ENCODE measurements at regions not wholly inside any gene's neighbourhood (a gene's known extent, or its start where the extent isn't known, plus 50 kb on each side); places are given as distances from the start of the nearest gene placed in this dataset.

DNA sequence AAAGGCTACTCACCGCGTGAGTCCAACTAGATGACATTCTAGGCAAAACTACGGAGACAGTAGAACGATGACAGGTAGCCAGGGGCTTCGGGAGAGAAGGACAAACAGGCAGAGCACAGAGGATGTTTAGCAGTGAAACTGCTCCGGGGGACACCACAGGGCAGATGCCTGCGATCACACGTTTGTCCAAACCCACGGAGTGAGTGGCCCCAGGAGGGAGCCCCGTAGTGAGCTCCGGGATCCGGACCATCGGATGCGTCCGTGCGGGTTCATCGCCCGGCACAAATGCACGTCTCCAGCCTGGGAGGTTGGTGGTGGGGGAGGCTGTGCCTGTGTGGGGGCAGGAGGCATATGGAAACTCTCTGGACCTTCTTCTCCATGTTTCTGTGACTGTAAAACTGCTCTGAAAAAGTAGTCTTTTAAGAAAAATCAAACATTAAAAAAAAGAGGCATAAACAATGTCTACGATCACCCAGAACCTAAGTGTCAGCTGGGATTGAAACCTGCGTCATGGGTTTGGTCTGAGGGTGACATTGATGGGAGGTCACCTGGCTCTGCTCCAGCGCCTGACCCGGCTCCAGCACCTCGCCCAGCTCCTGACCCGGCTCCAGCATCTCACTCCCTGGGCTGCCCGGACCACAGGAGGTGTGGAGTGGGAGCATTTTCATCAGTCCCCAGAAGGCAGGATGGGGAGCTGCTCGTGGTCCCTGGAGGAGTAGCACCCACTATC is 83.0 kb upstream of the CTDP1 start:
- no CpG with 5 or more reads among the region's 27 CpGs for WGBS (ENCODE audit: insufficient coverage, insufficient read length)
- H3K27ac ChIP-seq (ENCODE audit: low read length) = no peak overlapping the region
- DNase-seq (ENCODE audit: low read depth, low spot score) = no peak

DNA sequence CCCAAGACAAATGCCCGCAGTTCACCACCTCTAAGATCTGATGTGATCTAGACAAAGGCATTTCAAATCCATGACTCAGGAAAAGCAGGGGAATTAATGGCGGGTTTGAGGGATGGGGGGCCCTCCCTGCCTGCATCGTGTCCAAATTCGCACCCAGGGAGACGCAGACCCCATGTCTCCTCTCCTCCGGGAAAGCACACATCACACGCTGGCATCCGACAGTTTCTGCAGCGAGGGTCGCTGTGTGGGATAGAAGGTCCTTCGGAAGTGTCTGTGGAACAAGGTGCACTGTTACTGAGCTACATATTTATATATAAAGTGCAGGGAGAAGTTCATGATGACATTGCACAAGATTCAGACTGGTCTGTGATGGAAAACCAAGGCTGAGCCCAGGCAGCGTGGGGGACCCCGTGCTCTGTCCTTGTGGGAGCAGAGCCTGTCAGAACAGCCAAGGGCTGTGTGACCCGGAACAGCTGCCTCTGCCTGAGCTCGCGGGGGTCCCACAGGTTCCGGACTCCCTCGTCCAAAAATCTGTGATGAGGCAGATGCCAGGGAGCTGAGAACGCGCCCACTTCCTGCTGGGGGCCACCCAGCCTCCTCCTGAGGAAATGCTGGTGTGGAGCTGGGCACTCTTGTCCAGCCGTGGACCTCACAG is 82.3 kb upstream of the CTDP1 start:
- Histone ChIP-seq H3K27me3 (ENCODE audit: control insufficient read depth, insufficient read depth, low read length) (no peaks in the 10 kb centered on the region), H3K36me3 (ENCODE audit: control insufficient read depth, insufficient read depth, low read length) (no peaks in the 10 kb centered on the region), H3K4me1 (ENCODE audit: control insufficient read depth, insufficient read depth, low read length) (no peaks in the 10 kb centered on the region), H3K27ac (ENCODE audit: low read length) (no peak overlapping the region), H3K4me3 (ENCODE audit: low read length) (no peak overlapping the region), H3K9me3 (ENCODE audit: control insufficient read depth, insufficient read depth, low read length) (no peaks in the 10 kb centered on the region)
- WGBS (ENCODE audit: insufficient coverage, insufficient read length) = no CpG with 5 or more reads among the region's 21 CpGs
- DNase-seq (ENCODE audit: low read depth, low spot score) = no peak

More for the DNA sequence above, 83.0 kb upstream of the CTDP1 start:
- no peak overlapping the region for H3K4me3 ChIP-seq (ENCODE audit: low read length)
- H3K4me1 ChIP-seq (ENCODE audit: control insufficient read depth, insufficient read depth, low read length) = no peaks in the 10 kb centered on the region
- no peaks in the 10 kb centered on the region for H3K36me3 ChIP-seq (ENCODE audit: control insufficient read depth, insufficient read depth, low read length)
- no peaks in the 10 kb centered on the region for H3K9me3 ChIP-seq (ENCODE audit: control insufficient read depth, insufficient read depth, low read length)
- H3K27me3 ChIP-seq (ENCODE audit: control insufficient read depth, insufficient read depth, low read length) = no peaks in the 10 kb centered on the region

DNA sequence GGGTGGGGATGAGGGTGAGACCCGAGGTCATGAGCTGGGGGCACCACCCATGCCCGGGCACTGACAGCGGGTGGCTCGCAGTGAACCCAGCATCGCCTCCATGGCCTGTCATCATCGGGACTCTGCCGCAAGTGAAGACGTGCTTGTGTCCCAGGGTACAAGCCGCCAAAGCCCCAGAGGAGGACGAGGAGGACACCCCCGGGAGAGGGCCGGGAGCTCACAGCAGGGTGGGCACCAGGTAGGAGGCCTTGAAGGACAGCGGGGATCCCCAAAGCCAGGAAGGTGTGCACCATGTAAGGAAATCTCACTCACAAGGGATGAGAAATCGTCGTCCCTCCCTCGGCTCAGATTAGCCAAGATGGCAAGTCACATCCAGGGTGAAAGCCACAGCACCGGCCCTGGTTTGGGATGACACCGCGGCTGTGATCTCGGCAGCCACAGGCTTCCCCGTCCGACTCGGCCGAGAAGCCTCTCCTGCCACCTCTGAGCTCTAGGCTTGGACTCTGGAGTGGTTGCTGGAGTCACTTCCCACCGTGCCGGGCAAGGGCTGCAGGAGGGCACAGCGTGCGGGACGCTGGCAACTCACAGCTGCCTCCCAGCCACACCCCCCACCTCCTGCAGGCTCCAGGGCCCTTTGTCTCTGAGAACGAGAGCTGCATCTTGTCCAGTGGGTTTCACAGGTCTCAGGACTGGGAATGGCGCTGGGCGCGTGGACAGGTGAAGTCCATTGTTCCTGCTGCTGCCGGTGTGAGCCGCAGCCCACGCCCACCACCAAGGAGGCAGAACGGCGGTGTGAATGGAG is 81.6 kb upstream of the CTDP1 start:
- no peak for DNase-seq (ENCODE audit: low read depth, low spot score)
- Histone ChIP-seq H3K4me1 (ENCODE audit: control insufficient read depth, insufficient read depth, low read length) (no peaks in the 10 kb centered on the region), H3K27ac (ENCODE audit: low read length) (no peak overlapping the region), H3K9me3 (ENCODE audit: control insufficient read depth, insufficient read depth, low read length) (no peaks in the 10 kb centered on the region), H3K27me3 (ENCODE audit: control insufficient read depth, insufficient read depth, low read length) (no peaks in the 10 kb centered on the region), H3K4me3 (ENCODE audit: low read length) (no peak overlapping the region), H3K36me3 (ENCODE audit: control insufficient read depth, insufficient read depth, low read length) (no peaks in the 10 kb centered on the region)
- no CpG with 5 or more reads among the region's 38 CpGs for WGBS (ENCODE audit: insufficient coverage, insufficient read length)

DNA sequence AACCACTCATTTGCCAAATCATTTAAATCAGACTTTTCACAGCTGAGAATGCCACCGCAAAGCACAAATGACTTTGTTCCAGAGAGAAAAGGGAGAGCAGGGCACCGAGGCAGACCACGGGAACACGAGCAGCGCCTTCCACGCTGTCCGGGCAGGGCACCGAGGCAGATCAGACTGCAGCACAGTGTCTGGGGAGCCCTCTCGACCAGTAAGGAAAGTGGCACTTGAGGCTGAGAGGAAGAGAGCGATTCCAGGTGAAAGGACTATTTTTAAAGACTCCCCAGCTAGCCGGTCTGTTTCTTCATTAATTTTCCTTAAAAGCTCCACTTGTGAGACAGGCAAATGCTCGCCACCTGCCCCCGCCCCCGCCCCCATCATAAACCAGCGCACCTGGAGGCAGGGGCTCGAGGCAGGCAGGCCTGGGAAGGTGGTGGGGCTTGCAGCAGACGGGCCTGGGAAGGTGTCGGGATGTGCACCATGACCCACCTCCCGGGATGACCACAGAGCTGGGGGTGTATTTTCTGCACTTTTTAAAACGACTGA is 80.9 kb upstream of the CTDP1 start:
- H3K27me3 ChIP-seq (ENCODE audit: control insufficient read depth, insufficient read depth, low read length) = no peaks in the 10 kb centered on the region
- no peak overlapping the region for H3K27ac ChIP-seq (ENCODE audit: low read length)
- no peaks in the 10 kb centered on the region for H3K36me3 ChIP-seq (ENCODE audit: control insufficient read depth, insufficient read depth, low read length)
- H3K4me3 ChIP-seq (ENCODE audit: low read length) = no peak overlapping the region
- no peaks in the 10 kb centered on the region for H3K9me3 ChIP-seq (ENCODE audit: control insufficient read depth, insufficient read depth, low read length)
- H3K4me1 ChIP-seq (ENCODE audit: control insufficient read depth, insufficient read depth, low read length) = no peaks in the 10 kb centered on the region
- WGBS (ENCODE audit: insufficient coverage, insufficient read length) = no CpG with 5 or more reads among the region's 20 CpGs
- no peak for DNase-seq (ENCODE audit: low read depth, low spot score)

DNA sequence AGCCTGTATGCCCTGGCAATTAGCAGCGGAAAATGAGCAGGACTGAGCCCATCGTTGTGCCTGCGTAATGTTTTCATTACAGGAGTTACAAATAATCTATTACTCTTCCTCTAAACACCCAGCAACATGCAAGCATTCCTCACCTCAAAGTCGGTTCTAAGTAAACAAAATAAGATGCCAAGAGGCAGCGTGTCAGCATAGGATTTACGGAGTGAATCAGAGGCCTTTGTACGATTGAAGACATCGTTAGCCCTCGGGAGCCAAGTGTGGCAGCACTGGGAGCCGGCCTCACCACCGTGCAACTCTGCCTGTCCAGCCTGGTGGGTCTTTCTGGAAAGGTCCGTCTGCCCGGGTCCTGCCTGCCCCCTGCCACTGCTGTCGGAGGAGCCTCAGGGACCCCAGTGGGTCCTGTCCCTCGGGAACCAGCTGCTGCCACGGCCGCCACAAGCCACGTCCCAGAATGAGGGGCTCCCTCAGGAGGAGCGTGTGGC is 80.1 kb upstream of the CTDP1 start:
- no peak overlapping the region for H3K4me3 ChIP-seq (ENCODE audit: low read length)
- DNase-seq (ENCODE audit: low read depth, low spot score) = no peak
- H3K36me3 ChIP-seq (ENCODE audit: control insufficient read depth, insufficient read depth, low read length) = no peaks in the 10 kb centered on the region
- H3K27ac ChIP-seq (ENCODE audit: low read length) = no peak overlapping the region
- no CpG with 5 or more reads among the region's 19 CpGs for WGBS (ENCODE audit: insufficient coverage, insufficient read length)
- no peaks in the 10 kb centered on the region for H3K9me3 ChIP-seq (ENCODE audit: control insufficient read depth, insufficient read depth, low read length)
- H3K4me1 ChIP-seq (ENCODE audit: control insufficient read depth, insufficient read depth, low read length) = no peaks in the 10 kb centered on the region
- H3K27me3 ChIP-seq (ENCODE audit: control insufficient read depth, insufficient read depth, low read length) = no peaks in the 10 kb centered on the region

DNA sequence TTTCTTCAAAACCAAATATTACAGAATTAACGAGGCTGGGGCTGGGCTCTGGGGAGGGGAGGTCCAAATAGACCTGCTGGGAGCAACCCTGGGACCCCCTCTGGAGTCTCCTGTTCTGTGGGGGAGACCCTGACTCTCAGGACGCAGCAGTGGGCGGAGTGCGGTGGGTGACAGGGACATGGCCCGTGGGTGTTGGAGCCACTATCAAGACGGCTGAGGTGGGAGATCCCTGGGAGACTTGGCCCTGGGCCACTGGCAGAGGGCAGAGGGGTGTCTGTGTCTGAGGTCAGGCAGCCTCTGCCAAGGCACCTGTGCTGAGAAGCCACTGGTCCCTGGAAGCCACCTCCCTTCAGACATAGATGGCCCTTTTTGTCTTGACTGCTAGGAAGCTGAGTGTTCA is 79.5 kb upstream of the CTDP1 start:
- Histone ChIP-seq H3K9me3 (ENCODE audit: control insufficient read depth, insufficient read depth, low read length) (no peaks in the 10 kb centered on the region), H3K4me1 (ENCODE audit: control insufficient read depth, insufficient read depth, low read length) (no peaks in the 10 kb centered on the region), H3K4me3 (ENCODE audit: low read length) (no peak overlapping the region), H3K27me3 (ENCODE audit: control insufficient read depth, insufficient read depth, low read length) (no peaks in the 10 kb centered on the region), H3K36me3 (ENCODE audit: control insufficient read depth, insufficient read depth, low read length) (no peaks in the 10 kb centered on the region), H3K27ac (ENCODE audit: low read length) (no peak overlapping the region)
- no CpG with 5 or more reads among the region's 6 CpGs for WGBS (ENCODE audit: insufficient coverage, insufficient read length)
- no peak for DNase-seq (ENCODE audit: low read depth, low spot score)

DNA sequence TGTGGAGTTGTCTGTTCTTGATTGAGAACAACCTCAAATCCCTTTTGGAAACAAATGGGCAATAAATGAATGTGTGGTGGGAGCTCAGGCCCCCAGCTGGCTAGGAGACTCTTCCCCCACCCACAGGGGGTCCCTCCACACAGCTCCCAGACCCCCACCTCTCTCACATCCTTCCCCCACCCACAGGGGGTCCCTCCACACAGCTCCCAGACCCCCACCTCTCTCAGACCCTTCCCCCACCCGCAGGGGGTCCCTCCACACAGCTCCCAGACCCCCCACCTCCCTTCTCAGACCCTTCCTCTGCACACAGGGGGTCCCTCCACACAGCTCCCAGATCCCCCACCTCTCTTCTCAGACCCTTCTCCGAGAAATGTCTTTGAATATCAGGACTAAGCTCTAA is 79.0 kb upstream of the CTDP1 start:
- Histone ChIP-seq H3K27me3 (ENCODE audit: control insufficient read depth, insufficient read depth, low read length) (no peaks in the 10 kb centered on the region), H3K4me1 (ENCODE audit: control insufficient read depth, insufficient read depth, low read length) (no peaks in the 10 kb centered on the region), H3K4me3 (ENCODE audit: low read length) (no peak overlapping the region), H3K27ac (ENCODE audit: low read length) (no peak overlapping the region), H3K36me3 (ENCODE audit: control insufficient read depth, insufficient read depth, low read length) (no peaks in the 10 kb centered on the region), H3K9me3 (ENCODE audit: control insufficient read depth, insufficient read depth, low read length) (no peaks in the 10 kb centered on the region)
- no peak for DNase-seq (ENCODE audit: low read depth, low spot score)
- whole genome bisulfite sequencing (ENCODE audit: insufficient coverage, insufficient read length) = no CpG with 5 or more reads among the region's 2 CpGs

DNA sequence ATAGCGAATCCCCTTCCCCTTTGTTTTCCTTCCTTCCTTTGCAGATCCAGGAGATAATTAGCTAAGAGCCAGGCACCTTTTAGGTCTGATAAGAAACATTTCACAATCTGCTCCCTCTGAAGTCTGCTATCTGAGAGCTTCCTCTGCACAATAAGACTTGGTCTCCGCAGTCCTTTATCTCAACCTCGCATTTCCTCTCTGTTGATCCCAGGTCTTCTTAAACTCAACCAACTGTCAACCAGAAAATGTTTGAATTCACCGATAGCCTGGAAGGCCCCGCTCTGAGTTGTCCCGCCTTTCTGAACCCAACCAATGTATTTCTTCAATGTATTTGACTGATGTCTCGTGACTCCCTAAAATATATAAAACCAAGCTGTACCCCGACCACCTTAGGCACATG is 78.4 kb upstream of the CTDP1 start:
- Histone ChIP-seq H3K27me3 (ENCODE audit: control insufficient read depth, insufficient read depth, low read length) (no peaks in the 10 kb centered on the region), H3K9me3 (ENCODE audit: control insufficient read depth, insufficient read depth, low read length) (no peaks in the 10 kb centered on the region), H3K4me1 (ENCODE audit: control insufficient read depth, insufficient read depth, low read length) (no peaks in the 10 kb centered on the region), H3K4me3 (ENCODE audit: low read length) (no peak overlapping the region), H3K36me3 (ENCODE audit: control insufficient read depth, insufficient read depth, low read length) (no peaks in the 10 kb centered on the region), H3K27ac (ENCODE audit: low read length) (no peak overlapping the region)
- DNase-seq (ENCODE audit: low read depth, low spot score) = no peak
- WGBS (ENCODE audit: insufficient coverage, insufficient read length) = no CpG with 5 or more reads among the region's 8 CpGs

DNA sequence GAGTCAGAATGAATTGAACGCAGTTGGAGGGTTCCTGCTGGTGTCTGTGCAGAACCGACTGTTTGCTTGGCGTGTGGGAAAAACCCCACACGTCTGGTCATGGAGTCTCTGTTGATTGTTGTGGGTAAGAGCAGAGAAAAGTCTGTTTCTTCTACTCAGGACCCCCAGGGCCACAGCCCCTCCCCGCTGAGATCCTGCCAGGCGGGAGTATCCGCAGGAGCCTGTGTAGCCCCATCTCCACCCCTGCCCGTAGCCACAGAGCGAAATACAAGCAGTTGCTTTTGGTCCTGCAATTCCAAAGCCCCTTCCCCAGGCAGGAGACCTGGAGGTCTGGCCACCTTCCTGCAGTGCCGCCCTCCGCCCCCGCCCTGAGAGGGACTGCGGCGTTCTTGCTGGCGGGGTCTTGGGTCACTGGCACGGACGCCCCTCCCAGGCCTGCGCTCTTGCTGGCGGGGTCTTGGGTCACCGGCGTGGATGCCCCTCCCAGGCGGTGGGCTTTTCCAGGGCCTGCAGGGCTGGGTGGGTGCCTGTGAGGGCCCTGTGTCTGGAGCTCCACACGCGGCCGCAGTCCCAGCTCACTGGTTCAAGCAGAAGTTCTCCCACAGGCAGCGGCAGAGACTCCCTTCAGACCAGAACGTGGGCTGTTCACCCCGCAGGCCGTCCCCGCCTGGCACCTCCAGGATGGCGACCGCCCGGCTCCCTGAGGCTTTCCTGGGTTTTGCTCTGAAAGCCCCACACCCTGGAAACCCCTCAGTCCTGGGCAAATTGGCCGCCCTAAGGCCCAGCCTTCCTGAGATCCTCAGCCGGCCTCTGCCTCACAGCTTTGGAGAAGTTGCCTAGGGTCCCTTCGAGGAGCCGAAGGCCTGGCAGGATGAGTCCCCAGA is 76.0 kb upstream of the CTDP1 start:
- Histone ChIP-seq H3K4me3 (ENCODE audit: low read length) (no peak overlapping the region), H3K4me1 (ENCODE audit: control insufficient read depth, insufficient read depth, low read length) (no peaks in the 10 kb centered on the region), H3K27ac (ENCODE audit: low read length) (no peak overlapping the region), H3K27me3 (ENCODE audit: control insufficient read depth, insufficient read depth, low read length) (no peaks in the 10 kb centered on the region), H3K36me3 (ENCODE audit: control insufficient read depth, insufficient read depth, low read length) (no peaks in the 10 kb centered on the region), H3K9me3 (ENCODE audit: control insufficient read depth, insufficient read depth, low read length) (no peaks in the 10 kb centered on the region)
- no CpG with 5 or more reads among the region's 37 CpGs for WGBS (ENCODE audit: insufficient coverage, insufficient read length)
- no peak for DNase-seq (ENCODE audit: low read depth, low spot score)

All from iPS DF 6.9 (cell line).